HEK293 (cell line): ENCODE measurements at regions not wholly inside any gene's neighbourhood (a gene's known extent, or its start where the extent isn't known, plus 50 kb on each side); places are given as distances from the start of the nearest gene placed in this dataset.
A peak's percentile ranks its signal among the peaks of the same experiment; 100 is the strongest.
"Not testable (repeated sequence)": the region's sequence is repeated elsewhere in the genome, so short reads cannot be mapped to it uniquely, and the experiment has no call there.

Source experiments
- CTCF ChIA-PET: fragments of 350-600 bp; formaldehyde crosslinking; extraction: SDS; loops from one replicate; lab custom pipeline; 2021; ENCODE audit warnings: antibody characterized with exemption; lab: Yijun Ruan, JAX
- POLR2A ChIA-PET: fragments of 300-600 bp; formaldehyde crosslinking; extraction: SDS; loops from one replicate; lab custom pipeline; 2020; ENCODE audit warnings: antibody characterized with exemption, inconsistent platforms; lab: Yijun Ruan, JAX
- H3K27ac ChIP-seq: fragments of 200-500 bp; sonication (Bioruptor generic); 2 replicates; pipeline ENCODE4 v1.5.1; 2014; ENCODE audit warnings: low read depth, low read length, control low read depth, inconsistent platforms; ENCODE audit errors: extremely low read depth
- H3K36me3 ChIP-seq, 2 experiments: fragments of 200-500 bp in 1 of 2; sonication (Bioruptor generic) in 1 of 2; 1 replicate in 1 of 2; 2 replicates in 1 of 2; pipeline ENCODE4 v1.5.1; 2014 to 2017; ENCODE audit warnings: inconsistent platforms in 2 of 2, low read length in 2 of 2; ENCODE audit not compliant: control insufficient read depth in 2 of 2, insufficient read depth in 1 of 2
- H3K4me1 ChIP-seq: fragments of 200-500 bp; sonication (Bioruptor generic); 2 replicates; pipeline ENCODE4 v1.5.1; 2014; ENCODE audit warnings: mild to moderate bottlenecking, low read length, inconsistent platforms; ENCODE audit not compliant: control insufficient read depth, insufficient read depth
- H3K4me3 ChIP-seq: 2 replicates; pipeline ENCODE4 v1.5.1; 2011; ENCODE audit warnings: low read depth, mild to moderate bottlenecking, control low read depth, low read length, moderate library complexity
- H3K9me3 ChIP-seq: fragments of 200-500 bp; sonication (Bioruptor generic); 2 replicates; pipeline ENCODE4 v1.5.1; 2014; ENCODE audit warnings: low read depth, low read length, inconsistent platforms; ENCODE audit not compliant: control insufficient read depth, insufficient read depth
- HOXC10 ChIP-seq: sonication (generic); formaldehyde crosslinking; IDR thresholded peaks from 2 replicates; pipeline ENCODE4 v1.8.1; 2023; ENCODE audit warnings: mild to moderate bottlenecking, missing genetic modification reagents
- TRIM28 ChIP-seq: IDR thresholded peaks from 2 replicates; pipeline ENCODE4 v1.6.1; 2011; ENCODE audit warnings: low read length, control low read depth, borderline replicate concordance
- ZBTB11 ChIP-seq: fragments of 450-650 bp; formaldehyde crosslinking; conservative IDR thresholded peaks from 2 replicates; pipeline ENCODE4 v1.5.1; 2016; ENCODE audit warnings: low read depth, missing biosample characterization, missing genetic modification characterization
- ZBTB49 ChIP-seq: fragments of 450-650 bp; formaldehyde crosslinking; IDR thresholded peaks from 2 replicates; pipeline ENCODE4 v1.5.1; 2016; ENCODE audit warnings: missing biosample characterization, missing genetic modification characterization, low read depth
- ZBTB8A ChIP-seq: fragments of 450-650 bp; formaldehyde crosslinking; IDR thresholded peaks from 2 replicates; pipeline ENCODE4 v1.5.1; 2016; ENCODE audit warnings: missing biosample characterization, missing genetic modification characterization
- ZNF132 ChIP-seq: fragments of 450-650 bp; formaldehyde crosslinking; IDR thresholded peaks from 2 replicates; pipeline ENCODE4 v1.5.1; 2017; ENCODE audit warnings: missing biosample characterization, missing genetic modification characterization, borderline replicate concordance
- ZNF140 ChIP-seq: fragments of 450-650 bp; formaldehyde crosslinking; IDR thresholded peaks from 2 replicates; pipeline ENCODE4 v1.5.1; 2016; ENCODE audit warnings: missing biosample characterization, missing genetic modification characterization
- ZNF211 ChIP-seq: fragments of 450-650 bp; formaldehyde crosslinking; IDR thresholded peaks from 2 replicates; pipeline ENCODE4 v1.5.1; 2016; ENCODE audit warnings: low read depth, missing biosample characterization, missing genetic modification characterization
- ZNF350 ChIP-seq: fragments of 450-650 bp; formaldehyde crosslinking; IDR thresholded peaks from 2 replicates; pipeline ENCODE4 v1.5.0; 2017; ENCODE audit warnings: missing biosample characterization, mild to moderate bottlenecking, missing genetic modification characterization
- ZNF394 ChIP-seq: fragments of 450-650 bp; formaldehyde crosslinking; IDR thresholded peaks from 2 replicates; pipeline ENCODE4 v1.5.1; 2016; ENCODE audit warnings: missing biosample characterization, missing genetic modification characterization, mild to moderate bottlenecking, moderate library complexity, borderline replicate concordance
- ZNF426 ChIP-seq: fragments of 450-650 bp; formaldehyde crosslinking; IDR thresholded peaks from 2 replicates; pipeline ENCODE4 v1.5.1; 2017; ENCODE audit warnings: missing biosample characterization, missing genetic modification characterization, mild to moderate bottlenecking, inconsistent platforms, moderate library complexity
- ZNF518A ChIP-seq: fragments of 450-650 bp; formaldehyde crosslinking; conservative IDR thresholded peaks from 2 replicates; pipeline ENCODE4 v1.5.1; 2016; ENCODE audit warnings: low read depth, missing biosample characterization, missing genetic modification characterization
- ZNF555 ChIP-seq: fragments of 450-650 bp; formaldehyde crosslinking; conservative IDR thresholded peaks from 2 replicates; pipeline ENCODE4 v1.5.1; 2017; ENCODE audit warnings: missing biosample characterization, mild to moderate bottlenecking, missing genetic modification characterization, inconsistent platforms
- ZNF610 ChIP-seq: fragments of 450-650 bp; formaldehyde crosslinking; IDR thresholded peaks from 2 replicates; pipeline ENCODE4 v1.5.1; 2016; ENCODE audit warnings: missing biosample characterization, missing genetic modification characterization, borderline replicate concordance
- ZNF623 ChIP-seq: fragments of 450-650 bp; formaldehyde crosslinking; IDR thresholded peaks from 2 replicates; pipeline ENCODE4 v1.5.1; 2016; ENCODE audit warnings: missing biosample characterization, missing genetic modification characterization
- ZNF677 ChIP-seq: fragments of 450-650 bp; IDR thresholded peaks from 2 replicates; pipeline ENCODE4 v1.5.0; 2018; ENCODE audit warnings: missing biosample characterization, mild to moderate bottlenecking, missing genetic modification characterization, moderate library complexity
- ZNF777 ChIP-seq: fragments of 450-650 bp; formaldehyde crosslinking; IDR thresholded peaks from 2 replicates; pipeline ENCODE4 v1.5.1; 2017; ENCODE audit warnings: missing biosample characterization, missing genetic modification characterization, borderline replicate concordance

GRCh38 chr1:72954943-72955342, 672.6 kb upstream of the NEGR1 start:
- CTCF ChIA-PET, result no interaction called here
- no peaks in the 10 kb centered on the region for H3K36me3 ChIP-seq
- no peaks in the 10 kb centered on the region for H3K9me3 ChIP-seq
- no peak overlapping the region for H3K4me3 ChIP-seq
- POLR2A ChIA-PET, result no interaction called here
- H3K4me1 ChIP-seq, result no peaks in the 10 kb centered on the region
- TF ChIP-seq ZNF132 (tag by site-specific recombination) (no peak), ZNF610 (no peak), HOXC10 (CRISPR knock-in tag) (no peak), ZNF677 (tag by site-specific recombination) (no peak), ZNF350 (tag by site-specific recombination) (no peak), ZNF211 (tag by site-specific recombination) (no peak), TRIM28 (no peak), ZNF777 (tag by site-specific recombination) (no peak), ZBTB49 (no peak)
- no peak overlapping the region for H3K27ac ChIP-seq

GRCh38 chr1:72950900-72951299, 668.6 kb upstream of the NEGR1 start:
- CTCF ChIA-PET, POLR2A ChIA-PET, H3K4me3 ChIP-seq, H3K4me1 ChIP-seq, H3K27ac ChIP-seq, H3K9me3 ChIP-seq, H3K36me3 ChIP-seq: not testable (repeated sequence)
- TF ChIP-seq ZBTB8A (tag by site-specific recombination) (peak; percentile 22; the same call in 1 of the 2 replicates), ZNF623 (peak; percentile 49), ZNF426 (tag by site-specific recombination) (peak; percentile 64), ZNF518A (tag by site-specific recombination) (peak; percentile 52; the same call in 1 of the 2 replicates), ZBTB11 (tag by site-specific recombination) (peak; percentile 49), ZNF140 (peak; percentile 36; the same call in 1 of the 2 replicates), ZNF394 (tag by site-specific recombination) (peak; percentile 78; the same call in 1 of the 2 replicates), ZNF555 (tag by site-specific recombination) (peak; percentile 60)
